RWPE1 (cell line): ENCODE measurements at regions not wholly inside any gene's neighbourhood (a gene's known extent, or its start where the extent isn't known, plus 50 kb on each side); places are given as distances from the start of the nearest gene placed in this dataset.

Experiments used
- CTCF ChIA-PET: fragments of 350-600 bp; sonication (Branson Sonifier 250); formaldehyde crosslinking; extraction: SDS; loops from one replicate; lab custom pipeline; 2021; lab: Yijun Ruan, JAX
- POLR2A ChIA-PET: fragments of 400-600 bp; formaldehyde crosslinking; extraction: SDS; loops from one replicate; lab custom pipeline; 2020; ENCODE audit warnings: antibody characterized with exemption; ENCODE audit not compliant: low non-redundant PET; lab: Yijun Ruan, JAX
- DNase-seq: peaks from one replicate; pipeline ENCODE4 v3.0.0; 2012; ENCODE audit warnings: low spot score
- H3K27ac ChIP-seq: fragments of 450-650 bp; 2 replicates; pipeline ENCODE4 v1.5.1; 2017
- CTCF ChIP-seq: fragments of 450-650 bp; conservative IDR thresholded peaks from 2 replicates; pipeline ENCODE4 v1.5.1; 2017; ENCODE audit warnings: low read depth, mild to moderate bottlenecking

GRCh38 chr4:101667348-101667747 lies 123.2 kb upstream of the BANK1 start:
- TF ChIP-seq CTCF = no peak
- CTCF ChIA-PET = no interaction called here
- POLR2A ChIA-PET = no interaction called here
- no peak overlapping the region for H3K27ac ChIP-seq
- no peak for DNase-seq

- no peak for DNase-seq
- ChIA-PET POLR2A (no interaction called here), CTCF (interaction anchor here (0.6 kb wide), 1 partner anchor 249 kb away, joined by 6 read pairs; no protein-coding TSS in a partner anchor)
- no peak for TF ChIP-seq CTCF
- H3K27ac ChIP-seq = no peak overlapping the region
Measured at GRCh38 chr4:101660607-101661006, 129.9 kb upstream of the BANK1 start.

GRCh38 chr4:101655857-101656256 lies 134.7 kb upstream of the BANK1 start:
- ChIA-PET POLR2A (no interaction called here), CTCF (no interaction called here)
- no peak for DNase-seq
- no peak for TF ChIP-seq CTCF
- H3K27ac ChIP-seq = no peak overlapping the region

GRCh38 chr4:101655005-101655404 lies 135.5 kb upstream of the BANK1 start:
- no peak overlapping the region for H3K27ac ChIP-seq
- TF ChIP-seq CTCF = no peak
- POLR2A ChIA-PET = no interaction called here
- CTCF ChIA-PET = no interaction called here
- no peak for DNase-seq

- no peak for TF ChIP-seq CTCF
- DNase-seq = no peak
- ChIA-PET CTCF (interaction anchor here (0.6 kb wide), 1 partner anchor 748 kb away, joined by 3 read pairs; no protein-coding TSS in a partner anchor), POLR2A (no interaction called here)
- H3K27ac ChIP-seq = no peak overlapping the region
Measured at GRCh38 chr4:101651778-101652177, 138.8 kb upstream of the BANK1 start.

GRCh38 chr4:101649790-101650515 lies 140.6 kb upstream of the BANK1 start:
- TF ChIP-seq CTCF = no peak
- no peak overlapping the region for H3K27ac ChIP-seq
- ChIA-PET CTCF (interaction anchor here (0.6 kb wide), 2 partner anchors 223 to 278 kb away, joined by 3 read pairs; no protein-coding TSS in a partner anchor), POLR2A (no interaction called here)
- peak; percentile 83 for DNase-seq
